HG03066 (cell line): ENCODE measurements at regions not wholly inside any gene's neighbourhood (a gene's known extent, or its start where the extent isn't known, plus 50 kb on each side); places are given as distances from the start of the nearest gene placed in this dataset.
"Not testable (repeated sequence)": the region's sequence is repeated elsewhere in the genome, so short reads cannot be mapped to it uniquely, and the experiment has no call there.

Experiments
- ATAC-seq: cut with Tn5 transposase; IDR thresholded peaks from one replicate; pipeline ENCODE4 v1.9.1; 2021; ENCODE audit warnings: low read depth; ENCODE audit not compliant: unreplicated experiment

- ATAC-seq = no peak
Measured at GRCh38 chr12:78331753-78332152, 501.1 kb downstream of the NAV3 start.

- no peak for ATAC-seq
Measured at GRCh38 chr12:78338054-78338785, 507.5 kb downstream of the NAV3 start.

GRCh38 chr12:78340406-78340805, 509.7 kb downstream of the NAV3 start:
- no peak for ATAC-seq

GRCh38 chr12:78343657-78344056, 513.0 kb downstream of the NAV3 start:
- ATAC-seq = no peak

GRCh38 chr12:78359520-78359919, 505.1 kb upstream of the SYT1 start:
- no peak for ATAC-seq

GRCh38 chr12:78361683-78362082, 502.9 kb upstream of the SYT1 start:
- no peak for ATAC-seq

- no peak for ATAC-seq
Measured at GRCh38 chr12:78371284-78371683, 493.3 kb upstream of the SYT1 start.

- no peak for ATAC-seq
Measured at GRCh38 chr12:78375461-78375860, 489.1 kb upstream of the SYT1 start.

GRCh38 chr12:78376257-78376656, 488.3 kb upstream of the SYT1 start:
- no peak for ATAC-seq

GRCh38 chr12:78379065-78379464, 485.5 kb upstream of the SYT1 start:
- not testable (repeated sequence) for ATAC-seq

GRCh38 chr12:78383414-78383813, 481.2 kb upstream of the SYT1 start:
- no peak for ATAC-seq

GRCh38 chr12:78384541-78384940, 480.0 kb upstream of the SYT1 start:
- ATAC-seq = no peak

GRCh38 chr12:78385541-78385940, 479.0 kb upstream of the SYT1 start:
- no peak for ATAC-seq

- no peak for ATAC-seq
Measured at GRCh38 chr12:78386871-78387270, 477.7 kb upstream of the SYT1 start.

- no peak for ATAC-seq
Measured at GRCh38 chr12:78387721-78388120, 476.9 kb upstream of the SYT1 start.

- ATAC-seq = no peak
Measured at GRCh38 chr12:78388461-78388860, 476.1 kb upstream of the SYT1 start.

GRCh38 chr12:78390920-78391319, 473.7 kb upstream of the SYT1 start:
- ATAC-seq = no peak

- ATAC-seq = no peak
Measured at GRCh38 chr12:78392918-78393317, 471.7 kb upstream of the SYT1 start.

GRCh38 chr12:78395961-78396360, 468.6 kb upstream of the SYT1 start:
- ATAC-seq = no peak

GRCh38 chr12:78396538-78396937, 468.0 kb upstream of the SYT1 start:
- ATAC-seq = no peak

- ATAC-seq = no peak
Measured at GRCh38 chr12:78398750-78399149, 465.8 kb upstream of the SYT1 start.

- no peak for ATAC-seq
Measured at GRCh38 chr12:78402366-78403134, 462.0 kb upstream of the SYT1 start.
